HG03095 (cell line): ENCODE measurements at regions not wholly inside any gene's neighbourhood (a gene's known extent, or its start where the extent isn't known, plus 50 kb on each side); places are given as distances from the start of the nearest gene placed in this dataset.
"Not testable (repeated sequence)": the region's sequence is repeated elsewhere in the genome, so short reads cannot be mapped to it uniquely, and the experiment has no call there.

Experiments
- ATAC-seq: cut with Tn5 transposase; IDR thresholded peaks from one replicate; pipeline ENCODE4 v1.9.1; 2021; ENCODE audit warnings: moderate library complexity; ENCODE audit not compliant: unreplicated experiment

GRCh38 chr2:138369856-138370255 is 131.7 kb upstream of the SPOPL start:
- no peak for ATAC-seq

DNA sequence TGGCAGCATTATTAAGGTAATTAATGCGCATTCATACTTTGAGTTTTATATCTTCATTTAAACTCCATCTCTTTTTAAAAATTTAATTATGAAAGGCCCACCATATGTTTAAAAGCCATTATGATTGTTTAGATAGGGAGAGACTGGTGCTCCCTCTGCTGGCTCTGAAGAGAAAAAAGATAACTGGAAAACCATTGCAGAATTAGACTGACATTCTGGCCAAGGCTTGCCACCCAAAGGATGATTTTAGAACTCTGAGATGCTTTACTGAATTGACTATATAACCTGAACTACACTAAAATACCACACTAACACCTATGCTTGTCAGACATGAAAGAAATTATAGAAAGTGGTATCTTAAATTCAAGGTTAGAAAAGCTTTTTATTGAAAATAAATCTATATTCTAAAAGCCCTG is 127.6 kb upstream of the SPOPL start:
- no peak for ATAC-seq

GRCh38 chr2:138381373-138381772 is 120.2 kb upstream of the SPOPL start:
- ATAC-seq = no peak

GRCh38 chr2:138382672-138383071 is 118.9 kb upstream of the SPOPL start:
- ATAC-seq = no peak

GRCh38 chr2:138386191-138386590 is 115.4 kb upstream of the SPOPL start:
- ATAC-seq = not testable (repeated sequence)

DNA sequence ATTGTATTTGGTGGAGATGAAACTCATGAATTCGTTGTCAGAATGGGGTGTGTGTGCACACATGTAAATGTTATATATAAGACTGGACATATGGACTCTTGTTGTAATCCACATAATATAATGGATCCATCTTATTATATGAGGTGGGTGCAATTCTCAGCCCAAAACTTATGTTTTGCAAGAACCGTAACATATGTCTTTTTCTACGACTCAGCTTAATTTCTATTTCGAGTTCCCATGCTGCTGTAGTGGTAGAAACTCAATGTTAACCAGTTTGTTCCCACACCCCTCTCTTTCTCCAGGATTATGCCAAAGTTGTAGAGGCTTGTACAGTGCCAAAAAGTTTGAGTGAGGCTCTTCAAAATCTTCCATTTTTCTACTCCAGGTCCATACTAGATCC is 112.5 kb upstream of the SPOPL start:
- no peak for ATAC-seq

- ATAC-seq = no peak
Measured at GRCh38 chr2:138390316-138390945, 111.1 kb upstream of the SPOPL start.

DNA sequence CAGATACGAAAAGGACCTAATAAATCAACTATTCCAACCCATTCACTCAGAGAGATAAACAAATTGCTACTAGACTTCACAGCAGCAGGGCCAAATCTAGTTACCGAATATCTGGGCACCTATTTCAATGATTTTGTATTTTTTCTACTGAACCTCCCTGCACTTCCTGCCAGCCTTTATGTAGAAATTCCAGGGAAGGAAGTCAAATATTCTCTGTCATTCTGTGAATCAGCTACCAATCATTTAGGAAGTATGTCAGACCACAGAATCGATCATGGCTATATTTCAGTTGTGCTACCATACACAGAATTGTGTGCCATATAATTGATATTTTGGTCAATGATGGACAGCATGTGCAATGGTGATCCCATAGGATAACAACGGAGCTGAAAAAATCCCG is 109.6 kb upstream of the SPOPL start:
- no peak for ATAC-seq

DNA sequence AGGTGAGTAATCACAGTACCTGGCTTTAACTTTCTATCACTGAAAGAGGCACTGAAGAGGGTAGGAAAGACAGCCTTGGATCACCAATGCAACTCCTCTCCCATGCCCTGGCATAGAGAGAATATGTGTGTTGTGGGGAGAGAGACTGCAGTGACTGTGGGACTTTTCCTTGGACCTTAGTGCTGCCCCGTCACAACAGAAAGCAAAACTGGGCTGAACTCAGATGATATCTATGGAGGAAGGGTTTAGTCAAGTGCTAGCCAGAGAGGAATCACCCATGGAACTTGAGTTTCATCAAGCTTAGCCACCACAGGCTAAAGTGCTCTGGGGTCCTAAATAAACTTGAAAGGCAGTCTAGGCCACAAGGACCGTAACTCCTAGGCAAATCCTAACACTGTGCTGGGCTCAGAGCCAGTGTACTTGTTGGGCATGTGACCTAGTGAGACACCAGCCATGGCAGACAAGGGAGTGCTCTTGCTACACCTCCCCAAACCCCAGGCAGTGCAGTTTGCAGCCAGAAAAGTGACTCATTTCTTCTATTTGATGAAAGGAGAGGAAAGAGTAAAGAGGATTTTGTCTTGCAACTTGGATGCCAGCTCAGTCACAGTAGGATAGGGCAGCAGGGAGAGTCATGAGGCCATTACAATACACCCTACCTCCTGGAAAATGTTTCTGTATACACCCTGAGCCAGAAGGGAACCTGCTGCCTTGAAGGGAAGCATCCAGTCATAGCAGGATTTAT is 105.8 kb upstream of the SPOPL start:
- ATAC-seq = no peak

DNA sequence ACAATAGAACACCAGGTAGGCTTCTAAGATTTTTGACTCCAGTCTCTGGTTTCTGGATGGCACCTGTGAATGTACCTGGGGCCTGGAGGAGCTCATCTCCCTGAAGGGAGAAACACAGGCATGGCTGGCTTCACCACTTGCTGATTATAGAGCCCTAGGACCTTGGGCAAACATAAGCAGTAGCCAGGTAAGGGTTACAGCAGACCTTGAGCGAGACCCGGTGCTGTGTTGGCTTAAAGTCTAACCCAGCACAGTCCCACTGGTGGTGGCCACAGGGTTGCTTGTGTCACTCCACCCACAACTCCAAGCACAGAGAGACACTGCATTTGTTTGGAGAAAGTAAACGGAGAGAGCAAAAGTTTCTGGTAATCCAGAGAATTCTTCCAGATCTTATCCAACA is 104.7 kb upstream of the SPOPL start:
- ATAC-seq = no peak

DNA sequence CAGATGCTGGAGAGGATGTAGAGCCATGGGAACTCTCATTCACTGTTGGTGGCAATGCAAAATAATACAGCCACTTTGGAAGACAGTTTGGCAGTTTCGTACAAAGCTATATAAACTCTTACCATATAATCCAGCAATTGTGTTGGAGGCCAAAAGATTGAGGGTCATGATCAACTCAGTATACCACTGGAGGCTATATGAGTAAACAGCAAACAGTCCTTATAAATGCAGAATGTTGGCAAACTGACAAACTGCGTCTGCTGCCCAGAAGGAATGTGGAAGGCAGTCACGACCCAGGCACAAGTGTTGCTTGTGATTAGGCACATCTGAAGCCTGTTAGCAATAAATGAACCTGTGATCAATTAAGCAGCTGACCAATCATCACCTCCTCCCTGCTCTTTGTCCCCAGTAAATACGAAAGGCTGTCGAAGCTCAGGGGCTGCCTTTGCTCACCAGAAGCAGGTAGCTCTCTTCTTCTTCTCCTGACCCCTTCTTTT is 98.1 kb upstream of the SPOPL start:
- ATAC-seq = no peak

DNA sequence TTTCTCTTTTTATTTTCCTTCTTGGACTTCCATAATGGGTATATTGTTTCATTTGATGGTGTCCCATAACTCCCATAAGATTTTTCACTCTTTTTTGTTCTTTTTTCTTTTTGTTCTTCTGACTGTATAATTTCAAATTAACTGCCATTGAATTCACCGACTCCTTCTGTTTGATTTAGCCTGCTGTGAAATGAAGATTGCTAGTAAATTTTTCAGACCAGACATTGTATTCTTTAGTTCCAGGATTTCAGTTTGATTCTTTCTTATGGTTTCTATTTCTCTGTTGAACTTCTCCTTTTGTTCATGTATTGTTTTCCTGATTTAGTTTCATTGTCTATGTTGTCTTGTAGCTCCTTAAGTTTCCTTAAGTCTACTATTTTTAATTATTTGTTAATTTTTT is 87.6 kb upstream of the SPOPL start:
- no peak for ATAC-seq

DNA sequence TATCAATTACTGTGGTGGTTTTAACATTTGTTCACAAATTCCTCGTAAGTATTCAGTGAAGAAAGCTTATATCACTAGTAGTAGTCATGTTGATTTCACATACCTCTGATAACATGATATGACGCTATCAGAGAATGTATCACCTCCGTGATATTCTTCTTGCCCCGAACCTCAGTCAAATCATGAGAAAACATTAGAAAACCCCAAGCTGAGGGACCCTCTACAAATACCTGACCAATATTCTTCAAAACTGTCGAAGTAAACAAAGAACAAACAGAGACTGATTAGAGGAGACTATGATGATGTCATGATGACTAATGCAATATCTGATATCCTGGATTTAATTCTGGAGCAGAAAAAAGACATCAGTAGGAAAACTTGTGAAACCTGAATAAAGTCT is 85.6 kb upstream of the SPOPL start:
- no peak for ATAC-seq

GRCh38 chr2:138418453-138418852 is 83.1 kb upstream of the SPOPL start:
- no peak for ATAC-seq

DNA sequence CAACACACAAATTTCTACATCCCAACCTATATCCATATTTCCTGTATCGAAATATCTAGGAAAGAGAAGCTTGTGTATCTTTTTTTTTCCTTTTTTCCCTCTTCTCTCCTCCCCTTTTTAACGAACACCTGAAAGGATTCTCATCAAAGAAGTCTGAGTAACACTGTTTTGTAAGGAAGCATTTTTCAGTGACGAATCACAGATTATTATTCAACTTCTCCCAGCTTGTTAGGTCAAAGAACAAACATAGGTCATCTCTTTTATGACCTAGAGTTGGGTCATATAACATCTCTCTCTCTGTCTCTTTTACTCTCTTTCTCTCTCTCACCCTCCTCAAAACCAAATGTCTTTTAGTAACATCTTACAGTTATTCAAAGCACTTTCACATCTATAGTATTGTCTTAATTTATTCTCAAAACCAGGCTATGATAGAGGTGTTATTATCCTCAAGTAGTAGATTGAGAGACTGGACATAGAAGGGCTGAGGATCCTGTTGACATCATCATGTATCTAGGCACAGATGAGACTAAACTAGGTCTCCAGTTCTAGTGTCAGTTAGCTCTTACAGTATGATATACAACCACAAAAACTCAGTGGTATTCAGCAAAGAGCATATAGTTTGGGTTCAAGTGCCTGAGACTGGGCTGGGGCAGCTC is 80.1 kb upstream of the SPOPL start:
- no peak for ATAC-seq

DNA sequence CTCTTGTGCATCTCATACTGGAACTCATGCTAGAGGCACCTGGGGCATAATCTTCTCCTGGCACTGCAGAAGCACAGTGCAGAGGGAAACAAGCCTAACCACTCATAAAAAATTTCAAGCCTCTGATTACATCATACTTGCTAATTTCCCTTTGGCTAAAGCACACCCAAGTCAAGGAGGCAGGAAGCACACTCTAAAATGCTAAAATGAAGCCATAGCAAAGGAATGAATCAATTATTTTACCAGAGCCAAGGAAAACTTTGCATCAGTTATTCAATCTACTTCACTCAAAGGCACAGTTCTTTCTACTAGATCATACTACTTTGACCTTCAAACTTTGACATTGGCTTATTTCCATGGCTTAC is 79.6 kb upstream of the SPOPL start:
- ATAC-seq = no peak

DNA sequence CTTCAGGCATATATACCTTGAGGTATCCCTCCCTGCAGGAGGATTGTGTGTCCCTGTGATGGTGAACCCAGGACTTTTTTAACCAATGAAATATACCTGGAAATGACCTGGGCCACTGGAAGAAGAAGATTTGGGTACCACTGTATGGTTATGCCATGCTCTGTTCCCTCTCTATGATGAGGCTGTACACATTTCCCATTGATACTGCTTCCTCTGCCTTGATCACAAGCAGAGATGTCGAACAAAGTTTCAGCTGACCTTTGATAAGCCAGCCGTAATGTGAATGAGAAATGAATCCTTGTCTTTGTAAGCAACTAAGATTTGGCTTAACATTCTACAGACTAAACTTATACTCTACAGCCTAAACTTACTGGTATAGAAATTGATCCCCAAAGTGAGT is 78.4 kb upstream of the SPOPL start:
- ATAC-seq = no peak

DNA sequence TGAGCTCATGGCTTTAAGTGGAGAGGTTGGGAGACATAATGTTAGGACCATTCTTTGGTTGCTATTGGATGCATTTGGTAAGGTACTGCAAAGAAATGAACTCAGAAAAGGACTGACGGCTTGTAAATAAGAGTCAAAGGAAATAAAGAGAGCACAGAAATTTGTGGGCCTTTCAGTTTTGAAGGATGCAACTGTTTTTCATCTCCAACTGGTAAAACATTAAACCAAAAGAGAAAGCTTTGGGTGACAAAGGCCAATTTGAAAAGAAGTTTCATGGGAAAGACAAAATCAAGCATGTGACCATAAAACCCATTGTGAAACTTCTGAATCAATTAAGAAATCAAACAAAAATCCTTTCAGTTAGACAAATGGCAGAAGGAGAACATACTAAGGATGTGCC is 77.8 kb upstream of the SPOPL start:
- no peak for ATAC-seq

GRCh38 chr2:138424436-138425140 is 77.0 kb upstream of the SPOPL start:
- no peak for ATAC-seq

GRCh38 chr2:138426116-138426515 is 75.5 kb upstream of the SPOPL start:
- ATAC-seq = not testable (repeated sequence)

DNA sequence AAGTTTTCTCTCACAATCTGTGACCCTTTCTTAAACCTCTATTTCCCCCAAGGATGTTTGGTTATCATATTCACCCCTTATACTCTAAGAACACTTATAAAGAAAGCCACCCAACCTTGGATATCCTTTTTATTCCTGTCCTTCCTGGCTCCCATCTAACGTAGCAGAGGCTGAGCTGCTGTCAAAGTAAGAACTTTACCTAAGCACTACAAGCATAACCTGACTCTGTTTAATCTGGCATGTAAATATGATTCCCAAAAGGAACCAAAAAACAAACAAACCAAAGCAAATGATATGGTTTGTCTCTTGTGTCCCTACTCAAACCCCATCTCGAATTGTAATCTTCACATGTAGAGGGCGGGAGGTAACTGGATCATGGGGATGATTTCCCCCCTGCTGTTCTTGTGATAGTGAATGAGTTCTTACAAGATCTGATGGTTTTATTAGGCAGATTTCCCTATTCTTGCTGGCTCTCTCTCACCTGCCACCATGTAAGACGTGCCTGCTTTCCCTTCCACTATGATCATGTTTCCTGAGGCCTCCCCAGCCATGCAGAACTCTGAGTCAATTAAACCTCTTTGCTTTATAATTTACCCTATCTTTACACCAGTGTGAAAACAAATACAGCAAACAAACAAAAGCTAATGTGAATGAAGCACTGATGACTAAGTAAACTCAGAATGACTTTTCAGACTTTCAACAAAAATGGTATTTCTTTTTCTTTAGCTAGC is 72.7 kb upstream of the SPOPL start:
- ATAC-seq = no peak
